Adrenal gland (tissue), 9 donors: ENCODE measurements at regions not wholly inside any gene's neighbourhood (a gene's known extent, or its start where the extent isn't known, plus 50 kb on each side); places are given as distances from the start of the nearest gene placed in this dataset.

Experiments
- DNase-seq, 7 donors: peaks; one replicate each; pipeline ENCODE4 v3.0.0-alpha.2; 2019 to 2020
- H3K27ac ChIP-seq, 5 donors: fragments of 200-600 bp; sonication (generic) in 4 of 5; 1 replicate in 3 of 5; 2 replicates in 2 of 5; pipeline versions ENCODE4 v1.5.1 to v1.8.0; 2016 to 2020; ENCODE audit warnings: mild to moderate bottlenecking in 1 of 5
- H3K27me3 ChIP-seq: fragments of 200-600 bp; 2 replicates; pipeline ENCODE4 v1.8.0; 2021
- H3K36me3 ChIP-seq, 2 donors: fragments of 200-600 bp; replicated peaks in 1 of 2; 1 replicate in 1 of 2; 2 replicates in 1 of 2; pipeline versions ENCODE4 v1.5.1 to v1.8.0; 2018 to 2022
- H3K4me1 ChIP-seq, 2 donors: fragments of 200-600 bp; replicated peaks in 1 of 2; 1 replicate in 1 of 2; 2 replicates in 1 of 2; pipeline versions ENCODE4 v1.5.1 to v1.8.0; 2018 to 2021
- H3K4me3 ChIP-seq, 4 donors: fragments of 200-600 bp; sonication (generic) in 3 of 4; one replicate each; pipeline ENCODE4 v1.5.1; 2016 to 2018
- H3K9me3 ChIP-seq, 3 donors: fragments of 200-600 bp; sonication (generic) in 1 of 3; replicated peaks in 1 of 3; 1 replicate in 2 of 3; 2 replicates in 1 of 3; pipeline versions ENCODE4 v1.5.1 to v1.8.0; 2016 to 2021
- POLR2A ChIP-seq, 2 donors: fragments of 450-650 bp; IDR thresholded peaks; one replicate each; pipeline ENCODE4 v1.6.1; 2017; ENCODE audit warnings: antibody characterized with exemption in 2 of 2, mild to moderate bottlenecking in 2 of 2, moderate library complexity in 1 of 2
- WGBS, 4 donors: extraction: QIAGEN DNeasy Blood & Tissue Kit in 2 of 4; methylation state at CpG; one replicate each; pipeline versions ENCODE4 v1.1.5 to v1.1.7; 2013 to 2017; 5-methylcytosine and 5-hydroxymethylcytosine counted together
- intact Hi-C, 2 donors: fragments of 100-400 bp; cut with DNase I; formaldehyde crosslinking; loops; one replicate each; pipeline versions ENCODE4 v1.14.1 to v1.15.0; 2022 to 2023
- TF ChIP-seq, protein P1 (sequence below), 6 experiments: fragments of 450-650 bp in 4 of 6; fragments of 200-600 bp in 2 of 6; sonication (generic) in 1 of 6; IDR thresholded peaks; 1 replicate in 5 of 6; 2 replicates in 1 of 6; pipeline versions ENCODE4 v1.5.1 to v1.8.0; 2016 to 2021; ENCODE audit warnings: antibody characterized with exemption in 6 of 6, mild to moderate bottlenecking in 2 of 6, moderate library complexity in 1 of 6
- donor health status: healthy with polysubstance abuse.
- donor health status: Bipolar disorder and iron deficiency.
- donor health status: DM: yes; HTN: yes; CAD: no.
- donor health status: DM: no; HTN: no; CAD: no.
- donor health status: DM: no; HTN: no; CAD: no.

DNA sequence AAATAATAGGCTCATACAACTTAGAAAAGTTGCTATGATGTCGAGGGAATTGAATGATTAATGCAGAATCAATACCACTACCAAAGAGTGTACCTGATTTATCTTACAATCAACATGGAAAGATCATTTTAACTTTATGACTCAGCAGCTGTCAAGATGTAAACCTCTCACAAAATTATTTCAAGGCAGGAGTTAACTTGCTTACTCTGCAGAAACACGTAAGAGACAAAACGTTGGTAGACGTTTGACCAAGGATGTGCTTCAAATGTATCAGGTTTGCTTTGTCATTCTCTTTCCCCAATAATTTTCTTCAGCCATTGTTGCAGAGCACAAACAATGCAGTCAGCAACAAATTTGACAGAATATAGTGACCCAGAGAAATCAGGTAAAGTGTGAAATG lies 415.8 kb upstream of the KIF2B start:
- intact Hi-C loops, result no loop called here
- Histone ChIP-seq H3K36me3 (no peaks in the 10 kb centered on the region), H3K27me3 (no peaks in the 10 kb centered on the region), H3K9me3 (no peaks in the 10 kb centered on the region), H3K4me3 (no peak overlapping the region), H3K4me1 (no peaks in the 10 kb centered on the region), H3K27ac (no peak overlapping the region)
- TF ChIP-seq, protein P1, sequence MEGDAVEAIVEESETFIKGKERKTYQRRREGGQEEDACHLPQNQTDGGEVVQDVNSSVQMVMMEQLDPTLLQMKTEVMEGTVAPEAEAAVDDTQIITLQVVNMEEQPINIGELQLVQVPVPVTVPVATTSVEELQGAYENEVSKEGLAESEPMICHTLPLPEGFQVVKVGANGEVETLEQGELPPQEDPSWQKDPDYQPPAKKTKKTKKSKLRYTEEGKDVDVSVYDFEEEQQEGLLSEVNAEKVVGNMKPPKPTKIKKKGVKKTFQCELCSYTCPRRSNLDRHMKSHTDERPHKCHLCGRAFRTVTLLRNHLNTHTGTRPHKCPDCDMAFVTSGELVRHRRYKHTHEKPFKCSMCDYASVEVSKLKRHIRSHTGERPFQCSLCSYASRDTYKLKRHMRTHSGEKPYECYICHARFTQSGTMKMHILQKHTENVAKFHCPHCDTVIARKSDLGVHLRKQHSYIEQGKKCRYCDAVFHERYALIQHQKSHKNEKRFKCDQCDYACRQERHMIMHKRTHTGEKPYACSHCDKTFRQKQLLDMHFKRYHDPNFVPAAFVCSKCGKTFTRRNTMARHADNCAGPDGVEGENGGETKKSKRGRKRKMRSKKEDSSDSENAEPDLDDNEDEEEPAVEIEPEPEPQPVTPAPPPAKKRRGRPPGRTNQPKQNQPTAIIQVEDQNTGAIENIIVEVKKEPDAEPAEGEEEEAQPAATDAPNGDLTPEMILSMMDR (IDR thresholded peaks at IDR 0.05), result no peak
- TF ChIP-seq POLR2A (IDR thresholded peaks at IDR 0.05), result no peak
- no peak for DNase-seq
- 68 to 81% (median 76%) methylated on average over 4 of the region's 4 CpGs for WGBS, 4 donors

DNA sequence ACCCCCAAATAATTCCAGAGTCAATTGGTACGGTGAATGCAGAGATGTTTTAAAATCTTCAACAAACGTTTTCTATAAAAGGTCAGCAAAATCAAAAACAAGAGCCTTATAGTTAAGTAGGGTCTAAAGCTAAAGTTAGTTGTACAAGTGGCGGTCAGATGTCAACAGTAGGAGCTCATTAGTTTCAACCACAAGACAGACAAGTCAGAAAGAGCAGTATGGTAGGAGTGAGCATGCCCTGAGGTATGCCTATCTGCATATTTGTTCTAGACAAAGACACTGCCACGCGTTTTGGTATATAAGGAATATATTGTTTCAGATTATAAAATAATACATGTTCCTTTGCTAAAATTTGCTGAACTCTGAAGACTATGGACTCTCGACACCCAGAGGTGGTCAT lies 431.5 kb upstream of the KIF2B start:
- intact Hi-C loops, result no loop called here
- Histone ChIP-seq H3K4me1 (no peaks in the 10 kb centered on the region), H3K9me3 (no peaks in the 10 kb centered on the region), H3K36me3 (no peaks in the 10 kb centered on the region), H3K27me3 (no peaks in the 10 kb centered on the region), H3K4me3 (no peak overlapping the region), H3K27ac (no peak overlapping the region)
- WGBS, 4 donors, result 67 to 73% (median 71%) methylated on average over 6 of the region's 6 CpGs
- TF ChIP-seq, protein P1 (IDR thresholded peaks at IDR 0.05), result no peak
- no peak for TF ChIP-seq POLR2A (IDR thresholded peaks at IDR 0.05)
- no peak for DNase-seq

DNA sequence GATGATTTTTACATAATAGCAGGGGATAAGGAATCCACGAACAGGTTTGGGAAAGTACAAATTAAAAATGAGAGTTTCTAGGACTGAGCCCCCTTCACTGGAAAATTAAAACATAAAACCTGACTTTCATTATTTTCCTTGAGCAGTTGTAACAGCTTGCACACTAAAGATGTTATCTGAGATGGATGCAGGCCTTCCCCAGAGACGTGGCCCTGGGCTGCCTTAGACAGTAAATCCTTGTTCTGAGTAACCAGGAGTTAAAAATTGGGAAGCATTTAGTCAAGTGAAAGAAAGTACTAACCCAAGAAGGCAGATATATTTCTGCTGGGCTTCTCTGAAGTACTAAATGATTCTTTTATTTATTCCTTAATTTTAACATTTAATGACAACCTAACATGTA lies 432.2 kb upstream of the KIF2B start:
- DNase-seq, result no peak
- H3K27me3 ChIP-seq, result no peaks in the 10 kb centered on the region
- TF ChIP-seq, protein P1 (IDR thresholded peaks at IDR 0.05), result no peak
- TF ChIP-seq POLR2A (IDR thresholded peaks at IDR 0.05), result no peak
- no peak overlapping the region for H3K27ac ChIP-seq
- no peaks in the 10 kb centered on the region for H3K9me3 ChIP-seq
- intact Hi-C loops, result no loop called here
- H3K4me3 ChIP-seq, result no peak overlapping the region
- 23 to 32% (median 25%) methylated on average over 2 of the region's 2 CpGs for WGBS, 4 donors
- no peaks in the 10 kb centered on the region for H3K4me1 ChIP-seq
- H3K36me3 ChIP-seq, result no peaks in the 10 kb centered on the region

DNA sequence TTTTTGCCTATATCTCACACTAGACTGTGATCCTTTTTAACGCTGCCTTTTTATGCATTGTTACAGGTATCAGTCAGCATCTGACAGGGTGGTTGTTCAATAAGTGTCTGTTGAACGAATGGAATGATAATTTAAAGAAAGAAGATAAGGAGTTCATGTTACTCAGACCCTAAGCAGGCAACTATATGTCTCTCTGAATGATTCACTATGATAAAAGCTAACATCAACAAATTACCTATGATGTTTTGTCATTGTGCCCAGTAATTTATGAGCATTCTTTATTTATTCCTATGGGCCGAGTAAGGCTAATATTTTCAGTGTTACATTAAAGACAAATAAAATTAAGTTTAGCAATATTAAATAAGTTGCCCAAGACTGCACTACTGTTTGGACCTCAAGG lies 435.0 kb upstream of the KIF2B start:
- no peak for DNase-seq
- Histone ChIP-seq H3K27ac (no peak overlapping the region), H3K27me3 (no peaks in the 10 kb centered on the region), H3K4me1 (no peaks in the 10 kb centered on the region), H3K4me3 (no peak overlapping the region), H3K9me3 (no peaks in the 10 kb centered on the region), H3K36me3 (no peaks in the 10 kb centered on the region)
- intact Hi-C loops, result no loop called here
- TF ChIP-seq, protein P1 (IDR thresholded peaks at IDR 0.05), result no peak
- TF ChIP-seq POLR2A (IDR thresholded peaks at IDR 0.05), result no peak
- WGBS, 4 donors, result 28 to 34% (median 31%) methylated on average over 3 of the region's 3 CpGs
